SU-DHL-6 (cell line): ENCODE measurements at regions not wholly inside any gene's neighbourhood (a gene's known extent, or its start where the extent isn't known, plus 50 kb on each side); places are given as distances from the start of the nearest gene placed in this dataset.

Experiments used
- EZH2phosphoT487 ChIP-seq: fragments of 200-600 bp; sonication (generic), shearing (Covaris generic); conservative IDR thresholded peaks from 2 replicates; pipeline ENCODE4 v1.6.1; 2018; ENCODE audit warnings: mild to moderate bottlenecking, antibody characterized with exemption, low read length, moderate library complexity, mixed read lengths
- TF ChIP-seq, protein P1 (sequence below): fragments of 200-600 bp; sonication (generic); IDR thresholded peaks from one replicate; pipeline ENCODE4 v1.5.1; 2017; ENCODE audit warnings: antibody characterized with exemption, mild to moderate bottlenecking, low read length, moderate library complexity; ENCODE audit not compliant: insufficient read depth, poor library complexity, severe bottlenecking

DNA sequence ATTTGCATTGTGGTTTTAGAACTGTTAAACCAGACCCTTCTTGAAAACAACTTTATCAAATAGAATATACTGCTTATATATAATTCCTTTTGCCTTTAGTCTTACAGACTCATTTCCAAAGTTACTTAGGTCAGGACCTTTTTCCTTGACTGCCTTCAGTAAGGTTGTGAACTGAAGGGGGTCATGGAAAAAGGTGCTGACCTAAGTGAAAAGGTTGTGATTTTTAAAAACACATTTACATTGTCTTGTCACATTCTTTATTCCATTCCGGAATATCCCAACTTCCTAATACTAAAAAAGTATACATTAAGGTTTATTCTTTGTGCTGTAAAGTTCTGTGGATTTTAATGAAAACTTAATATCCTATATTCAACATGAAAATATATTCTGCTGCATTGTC is 581.4 kb downstream of the SOCS6 start:
- TF ChIP-seq, protein P1, sequence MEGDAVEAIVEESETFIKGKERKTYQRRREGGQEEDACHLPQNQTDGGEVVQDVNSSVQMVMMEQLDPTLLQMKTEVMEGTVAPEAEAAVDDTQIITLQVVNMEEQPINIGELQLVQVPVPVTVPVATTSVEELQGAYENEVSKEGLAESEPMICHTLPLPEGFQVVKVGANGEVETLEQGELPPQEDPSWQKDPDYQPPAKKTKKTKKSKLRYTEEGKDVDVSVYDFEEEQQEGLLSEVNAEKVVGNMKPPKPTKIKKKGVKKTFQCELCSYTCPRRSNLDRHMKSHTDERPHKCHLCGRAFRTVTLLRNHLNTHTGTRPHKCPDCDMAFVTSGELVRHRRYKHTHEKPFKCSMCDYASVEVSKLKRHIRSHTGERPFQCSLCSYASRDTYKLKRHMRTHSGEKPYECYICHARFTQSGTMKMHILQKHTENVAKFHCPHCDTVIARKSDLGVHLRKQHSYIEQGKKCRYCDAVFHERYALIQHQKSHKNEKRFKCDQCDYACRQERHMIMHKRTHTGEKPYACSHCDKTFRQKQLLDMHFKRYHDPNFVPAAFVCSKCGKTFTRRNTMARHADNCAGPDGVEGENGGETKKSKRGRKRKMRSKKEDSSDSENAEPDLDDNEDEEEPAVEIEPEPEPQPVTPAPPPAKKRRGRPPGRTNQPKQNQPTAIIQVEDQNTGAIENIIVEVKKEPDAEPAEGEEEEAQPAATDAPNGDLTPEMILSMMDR, result no peak
- TF ChIP-seq EZH2phosphoT487, result no peak
